ENCODE measurements at regions not wholly inside any gene's neighbourhood (a gene's known extent, or its start where the extent isn't known, plus 50 kb on each side); places are given as distances from the start of the nearest gene placed in this dataset.

- Histone ChIP-seq H3K27me3 (ENCODE audit: insufficient read depth, low read depth, low read length) (no peaks in the 10 kb centered on the region), H3K79me2 (replicated peaks; ENCODE audit: insufficient read depth, low read length) (no peaks in the 10 kb centered on the region), H2AFZ (ENCODE audit: low read depth, low read length) (no peak overlapping the region), H3K36me3 (ENCODE audit: insufficient read depth, low read length) (no peaks in the 10 kb centered on the region), H3K27ac (ENCODE audit: low read length) (no peak overlapping the region), H3K9ac (ENCODE audit: low read length) (no peak overlapping the region), H3K4me2 (ENCODE audit: low read length) (no peak overlapping the region), H3F3A (ENCODE audit: insufficient read depth, low read length, poor library complexity, severe bottlenecking) (no peaks in the 10 kb centered on the region), H3K9me3 (ENCODE audit: low read length) (no peaks in the 10 kb centered on the region), H3K4me3 (ENCODE audit: low read length) (peak overlapping the region; percentile 34), H3K9me2 (ENCODE audit: insufficient read depth, low read length) (no peaks in the 10 kb centered on the region), H4K20me1 (ENCODE audit: insufficient read depth) (no peaks in the 10 kb centered on the region)
- TF ChIP-seq REST (IDR thresholded peaks at IDR 0.05; ENCODE audit: borderline replicate concordance) = no peak
Observed at GRCh38 chrX:10676235-10676957, 56.0 kb upstream of the MID1 start.

DNA sequence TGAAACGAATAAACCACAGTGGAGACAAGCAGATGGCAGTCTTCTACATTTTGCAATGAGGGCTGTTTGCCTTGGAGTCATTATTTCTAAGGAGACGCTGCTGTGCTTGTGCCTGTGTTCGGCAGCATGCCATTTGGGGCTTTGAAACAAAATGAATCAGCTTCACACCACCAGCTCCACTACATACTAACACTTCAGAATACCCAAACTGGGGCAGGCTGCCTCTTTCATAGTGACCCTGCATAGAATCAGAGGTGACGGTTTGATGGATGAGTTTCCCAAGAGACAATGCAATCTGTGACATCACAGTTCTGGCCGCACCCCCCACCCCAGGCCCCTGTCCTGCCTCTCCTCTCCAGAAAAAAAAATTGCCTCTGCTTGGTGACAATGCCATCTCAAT, 57.1 kb upstream of the MID1 start:
- H3F3A ChIP-seq (ENCODE audit: insufficient read depth, low read length, poor library complexity, severe bottlenecking) = no peaks in the 10 kb centered on the region
- no peak overlapping the region for H3K27ac ChIP-seq (ENCODE audit: low read length)
- H3K4me3 ChIP-seq (ENCODE audit: low read length) = peak overlapping the region; percentile 34
- no peak overlapping the region for H3K9ac ChIP-seq (ENCODE audit: low read length)
- H2AFZ ChIP-seq (ENCODE audit: low read depth, low read length) = no peak overlapping the region
- no peaks in the 10 kb centered on the region for H3K9me3 ChIP-seq (ENCODE audit: low read length)
- no peaks in the 10 kb centered on the region for H3K27me3 ChIP-seq (ENCODE audit: insufficient read depth, low read depth, low read length)
- H3K9me2 ChIP-seq (ENCODE audit: insufficient read depth, low read length) = no peaks in the 10 kb centered on the region
- no peaks in the 10 kb centered on the region for H3K36me3 ChIP-seq (ENCODE audit: insufficient read depth, low read length)
- no peak for TF ChIP-seq EZH2 (IDR thresholded peaks at IDR 0.05; ENCODE audit: borderline replicate concordance, insufficient read depth, low read length, poor library complexity, severe bottlenecking)
- TF ChIP-seq MXI1 (conservative IDR thresholded peaks at IDR 0.05; ENCODE audit: poor library complexity, severe bottlenecking) = no peak
- TF ChIP-seq, protein P1, sequence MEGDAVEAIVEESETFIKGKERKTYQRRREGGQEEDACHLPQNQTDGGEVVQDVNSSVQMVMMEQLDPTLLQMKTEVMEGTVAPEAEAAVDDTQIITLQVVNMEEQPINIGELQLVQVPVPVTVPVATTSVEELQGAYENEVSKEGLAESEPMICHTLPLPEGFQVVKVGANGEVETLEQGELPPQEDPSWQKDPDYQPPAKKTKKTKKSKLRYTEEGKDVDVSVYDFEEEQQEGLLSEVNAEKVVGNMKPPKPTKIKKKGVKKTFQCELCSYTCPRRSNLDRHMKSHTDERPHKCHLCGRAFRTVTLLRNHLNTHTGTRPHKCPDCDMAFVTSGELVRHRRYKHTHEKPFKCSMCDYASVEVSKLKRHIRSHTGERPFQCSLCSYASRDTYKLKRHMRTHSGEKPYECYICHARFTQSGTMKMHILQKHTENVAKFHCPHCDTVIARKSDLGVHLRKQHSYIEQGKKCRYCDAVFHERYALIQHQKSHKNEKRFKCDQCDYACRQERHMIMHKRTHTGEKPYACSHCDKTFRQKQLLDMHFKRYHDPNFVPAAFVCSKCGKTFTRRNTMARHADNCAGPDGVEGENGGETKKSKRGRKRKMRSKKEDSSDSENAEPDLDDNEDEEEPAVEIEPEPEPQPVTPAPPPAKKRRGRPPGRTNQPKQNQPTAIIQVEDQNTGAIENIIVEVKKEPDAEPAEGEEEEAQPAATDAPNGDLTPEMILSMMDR (IDR thresholded peaks at IDR 0.05; ENCODE audit: poor library complexity, severe bottlenecking) = peak; percentile 21
- no peak for TF ChIP-seq SMC3 (conservative IDR thresholded peaks at IDR 0.05; ENCODE audit: poor library complexity)
- H3K4me2 ChIP-seq (ENCODE audit: low read length) = no peak overlapping the region
- no peaks in the 10 kb centered on the region for H4K20me1 ChIP-seq (ENCODE audit: insufficient read depth)
- H3K79me2 ChIP-seq (replicated peaks; ENCODE audit: insufficient read depth, low read length) = no peaks in the 10 kb centered on the region

DNA sequence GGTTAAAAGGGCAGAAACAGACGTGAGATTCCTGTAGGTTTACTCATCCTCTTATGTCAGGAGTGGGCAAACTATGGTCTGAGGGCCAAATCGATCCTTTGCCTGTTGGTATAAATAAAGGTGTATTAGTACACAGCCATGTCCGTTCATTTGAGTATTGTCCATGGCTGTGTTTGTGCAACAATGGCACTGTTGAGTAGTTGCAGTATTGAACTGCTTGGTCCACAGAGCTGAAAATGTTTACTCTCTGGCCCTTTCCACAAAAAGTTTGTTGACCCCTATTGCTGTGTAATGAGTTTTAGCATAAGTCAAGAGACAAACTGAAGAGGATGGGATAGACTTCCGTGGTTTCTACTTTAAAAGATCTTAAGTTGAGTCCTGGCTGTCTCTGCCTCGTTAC, 59.0 kb upstream of the MID1 start:
- H3K27ac ChIP-seq (ENCODE audit: low read length) = no peak overlapping the region
- TF ChIP-seq EZH2 (IDR thresholded peaks at IDR 0.05; ENCODE audit: borderline replicate concordance, insufficient read depth, low read length, poor library complexity, severe bottlenecking) (no peak), RAD21 (conservative IDR thresholded peaks at IDR 0.05) (no peak), TAF1 (IDR thresholded peaks at IDR 0.05; ENCODE audit: low read depth) (no peak), POLR2AphosphoS5 (IDR thresholded peaks at IDR 0.05) (no peak), SMC3 (conservative IDR thresholded peaks at IDR 0.05; ENCODE audit: poor library complexity) (no peak), EP300 (conservative IDR thresholded peaks at IDR 0.05; ENCODE audit: poor library complexity, severe bottlenecking) (no peak), MXI1 (conservative IDR thresholded peaks at IDR 0.05; ENCODE audit: poor library complexity, severe bottlenecking) (no peak), REST (IDR thresholded peaks at IDR 0.05; ENCODE audit: borderline replicate concordance) (no peak)
- TF ChIP-seq, protein P1 (IDR thresholded peaks at IDR 0.05; ENCODE audit: poor library complexity, severe bottlenecking) = no peak
- no peak overlapping the region for H3K4me2 ChIP-seq (ENCODE audit: low read length)
- no peaks in the 10 kb centered on the region for H3K9me2 ChIP-seq (ENCODE audit: insufficient read depth, low read length)
- H3K9me3 ChIP-seq (ENCODE audit: low read length) = no peaks in the 10 kb centered on the region
- H3K36me3 ChIP-seq (ENCODE audit: insufficient read depth, low read length) = no peaks in the 10 kb centered on the region
- no peaks in the 10 kb centered on the region for H3K79me2 ChIP-seq (replicated peaks; ENCODE audit: insufficient read depth, low read length)
- no peaks in the 10 kb centered on the region for H3K27me3 ChIP-seq (ENCODE audit: insufficient read depth, low read depth, low read length)
- H3K9ac ChIP-seq (ENCODE audit: low read length) = no peak overlapping the region
- H4K20me1 ChIP-seq (ENCODE audit: insufficient read depth) = no peaks in the 10 kb centered on the region
- H3F3A ChIP-seq (ENCODE audit: insufficient read depth, low read length, poor library complexity, severe bottlenecking) = no peaks in the 10 kb centered on the region
- H2AFZ ChIP-seq (ENCODE audit: low read depth, low read length) = no peak overlapping the region
- no peak overlapping the region for H3K4me3 ChIP-seq (ENCODE audit: low read length)

Data from neural cell (in vitro differentiated cells).